Activated CD4-positive, alpha-beta T cell treated with anti-CD3 and anti-CD28 coated beads, Interleukin-2, amount 50 U/mL, for 24 hours (primary cell): ENCODE measurements at regions not wholly inside any gene's neighbourhood (a gene's known extent, or its start where the extent isn't known, plus 50 kb on each side); places are given as distances from the start of the nearest gene placed in this dataset.

Source experiments
- DNase-seq, 2 donors: peaks; one replicate each; pipeline ENCODE4 v3.0.0-alpha.2; 2020; ENCODE audit warnings: low read depth in 1 of 2, low spot score in 1 of 2

- no peak for DNase-seq
These were observed 150.6 kb downstream of the CEP135 start for GRCh38 chr4:56099378-56099786.

- DNase-seq = no peak
These were observed 144.8 kb downstream of the CEP135 start for GRCh38 chr4:56093576-56093975.

GRCh38 chr4:56092540-56092939 lies 143.8 kb downstream of the CEP135 start:
- no peak for DNase-seq

- DNase-seq = no peak
These were observed 137.8 kb downstream of the CEP135 start for GRCh38 chr4:56086561-56086960.

GRCh38 chr4:56086073-56086541 lies 137.4 kb downstream of the CEP135 start:
- DNase-seq = no peak

GRCh38 chr4:56085275-56085674 lies 136.5 kb downstream of the CEP135 start:
- no peak for DNase-seq

- DNase-seq = no peak
These were observed 136.1 kb downstream of the CEP135 start for GRCh38 chr4:56084851-56085250.
